ENCODE measurements at regions not wholly inside any gene's neighbourhood (a gene's known extent, or its start where the extent isn't known, plus 50 kb on each side); places are given as distances from the start of the nearest gene placed in this dataset.

DNA sequence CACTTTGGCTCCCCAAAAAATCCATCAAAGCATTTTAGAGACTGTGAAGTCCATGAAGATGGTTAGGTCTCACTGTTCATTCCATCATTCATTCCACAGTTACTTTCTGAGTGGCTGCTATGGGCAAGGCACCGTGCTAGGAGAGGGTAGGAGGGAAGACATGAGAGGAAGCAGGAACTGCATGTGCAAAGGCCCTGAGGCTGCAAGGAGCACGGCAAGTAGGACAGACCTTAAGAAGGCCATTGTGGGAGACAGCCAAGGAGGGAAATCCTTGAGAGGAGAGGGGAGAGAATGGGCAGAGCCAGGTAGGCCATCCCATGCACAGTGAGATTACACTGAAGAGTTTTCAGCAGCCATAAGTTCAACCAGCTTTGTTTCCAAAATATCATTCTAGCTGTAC is 196.2 kb upstream of the DYNLRB2 start:
- TF ChIP-seq, protein P1, sequence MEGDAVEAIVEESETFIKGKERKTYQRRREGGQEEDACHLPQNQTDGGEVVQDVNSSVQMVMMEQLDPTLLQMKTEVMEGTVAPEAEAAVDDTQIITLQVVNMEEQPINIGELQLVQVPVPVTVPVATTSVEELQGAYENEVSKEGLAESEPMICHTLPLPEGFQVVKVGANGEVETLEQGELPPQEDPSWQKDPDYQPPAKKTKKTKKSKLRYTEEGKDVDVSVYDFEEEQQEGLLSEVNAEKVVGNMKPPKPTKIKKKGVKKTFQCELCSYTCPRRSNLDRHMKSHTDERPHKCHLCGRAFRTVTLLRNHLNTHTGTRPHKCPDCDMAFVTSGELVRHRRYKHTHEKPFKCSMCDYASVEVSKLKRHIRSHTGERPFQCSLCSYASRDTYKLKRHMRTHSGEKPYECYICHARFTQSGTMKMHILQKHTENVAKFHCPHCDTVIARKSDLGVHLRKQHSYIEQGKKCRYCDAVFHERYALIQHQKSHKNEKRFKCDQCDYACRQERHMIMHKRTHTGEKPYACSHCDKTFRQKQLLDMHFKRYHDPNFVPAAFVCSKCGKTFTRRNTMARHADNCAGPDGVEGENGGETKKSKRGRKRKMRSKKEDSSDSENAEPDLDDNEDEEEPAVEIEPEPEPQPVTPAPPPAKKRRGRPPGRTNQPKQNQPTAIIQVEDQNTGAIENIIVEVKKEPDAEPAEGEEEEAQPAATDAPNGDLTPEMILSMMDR (IDR thresholded peaks at IDR 0.05; ENCODE audit: low read depth, low read length, poor library complexity, severe bottlenecking), result no peak
- no peak for TF ChIP-seq EZH2phosphoT487 (IDR thresholded peaks at IDR 0.05; ENCODE audit: borderline replicate concordance, low read length)

Data from DOHH2 (cell line).